ENCODE measurements at regions not wholly inside any gene's neighbourhood (a gene's known extent, or its start where the extent isn't known, plus 50 kb on each side); places are given as distances from the start of the nearest gene placed in this dataset.

GRCh38 chr3:104805042-104805441 is 561.7 kb upstream of the ALCAM start:
- Mint-ChIP-seq H3K36me3 (ENCODE audit: insufficient read depth, unreplicated experiment) (no peaks in the 10 kb centered on the region), H3K27me3 (ENCODE audit: insufficient read depth, unreplicated experiment) (no peaks in the 10 kb centered on the region), H3K9me3 (ENCODE audit: unreplicated experiment) (no peaks in the 10 kb centered on the region), H3K4me3 (ENCODE audit: unreplicated experiment) (no peak overlapping the region), H3K27ac (ENCODE audit: low read depth, unreplicated experiment) (no peak overlapping the region), H3K4me1 (ENCODE audit: insufficient read depth, unreplicated experiment) (no peaks in the 10 kb centered on the region)
- intact Hi-C loops (cut with micrococcal nuclease): no loop called here
- POLR2A ChIA-PET: no interaction called here
- no peak for TF ChIP-seq CTCF (IDR thresholded peaks at IDR 0.05; ENCODE audit: unreplicated experiment)
- no TSS peak for BruUV-seq (replicated peaks)
- DNase-seq (ENCODE audit: unreplicated experiment): no peak
- CTCF ChIA-PET: interaction anchor here (0.5 kb wide), 1 partner anchor 187 kb away, joined by 4 read pairs; no protein-coding TSS in a partner anchor

GRCh38 chr3:104805508-104805907 is 561.2 kb upstream of the ALCAM start:
- no TSS peak for BruUV-seq (replicated peaks)
- intact Hi-C loops (cut with micrococcal nuclease): no loop called here
- no peak overlapping the region for H3K4me3 Mint-ChIP-seq (ENCODE audit: unreplicated experiment)
- ChIA-PET CTCF (no interaction called here), POLR2A (no interaction called here)
- no peaks in the 10 kb centered on the region for H3K9me3 Mint-ChIP-seq (ENCODE audit: unreplicated experiment)
- DNase-seq (ENCODE audit: unreplicated experiment): no peak
- no peaks in the 10 kb centered on the region for H3K4me1 Mint-ChIP-seq (ENCODE audit: insufficient read depth, unreplicated experiment)
- H3K27me3 Mint-ChIP-seq (ENCODE audit: insufficient read depth, unreplicated experiment): no peaks in the 10 kb centered on the region
- no peak for TF ChIP-seq CTCF (IDR thresholded peaks at IDR 0.05; ENCODE audit: unreplicated experiment)
- H3K36me3 Mint-ChIP-seq (ENCODE audit: insufficient read depth, unreplicated experiment): no peaks in the 10 kb centered on the region
- no peak overlapping the region for H3K27ac Mint-ChIP-seq (ENCODE audit: low read depth, unreplicated experiment)

- DNase-seq (ENCODE audit: unreplicated experiment): no peak
- intact Hi-C loops (cut with micrococcal nuclease): loop anchor here (10.0 kb wide), 1 partner anchor 146 kb away; no protein-coding TSS in a partner anchor
- Mint-ChIP-seq H3K27me3 (ENCODE audit: insufficient read depth, unreplicated experiment) (no peaks in the 10 kb centered on the region), H3K4me3 (ENCODE audit: unreplicated experiment) (no peak overlapping the region), H3K27ac (ENCODE audit: low read depth, unreplicated experiment) (no peak overlapping the region), H3K9me3 (ENCODE audit: unreplicated experiment) (no peaks in the 10 kb centered on the region), H3K4me1 (ENCODE audit: insufficient read depth, unreplicated experiment) (no peaks in the 10 kb centered on the region), H3K36me3 (ENCODE audit: insufficient read depth, unreplicated experiment) (no peaks in the 10 kb centered on the region)
- CTCF ChIA-PET: no interaction called here
- no TSS peak for BruUV-seq (replicated peaks)
- POLR2A ChIA-PET: no interaction called here
- no peak for TF ChIP-seq CTCF (IDR thresholded peaks at IDR 0.05; ENCODE audit: unreplicated experiment)
Measured at GRCh38 chr3:104810896-104811295, 555.8 kb upstream of the ALCAM start.

GRCh38 chr3:104816008-104816407 is 550.7 kb upstream of the ALCAM start:
- intact Hi-C loops (cut with micrococcal nuclease): loop anchor here (10.0 kb wide), 1 partner anchor 151 kb away; no protein-coding TSS in a partner anchor
- Mint-ChIP-seq H3K4me3 (ENCODE audit: unreplicated experiment) (no peak overlapping the region), H3K36me3 (ENCODE audit: insufficient read depth, unreplicated experiment) (no peaks in the 10 kb centered on the region), H3K9me3 (ENCODE audit: unreplicated experiment) (peaks cover 16% of the 10 kb centered on the region), H3K27ac (ENCODE audit: low read depth, unreplicated experiment) (no peak overlapping the region), H3K27me3 (ENCODE audit: insufficient read depth, unreplicated experiment) (no peaks in the 10 kb centered on the region), H3K4me1 (ENCODE audit: insufficient read depth, unreplicated experiment) (no peaks in the 10 kb centered on the region)
- no TSS peak for BruUV-seq (replicated peaks)
- POLR2A ChIA-PET: no interaction called here
- no peak for TF ChIP-seq CTCF (IDR thresholded peaks at IDR 0.05; ENCODE audit: unreplicated experiment)
- no peak for DNase-seq (ENCODE audit: unreplicated experiment)
- CTCF ChIA-PET: interaction anchor here (0.6 to 1.0 kb wide), 2 partner anchors 13 to 306 kb away, joined by 3 read pairs; no protein-coding TSS in a partner anchor
